H1 (cell line): ENCODE measurements at regions not wholly inside any gene's neighbourhood (a gene's known extent, or its start where the extent isn't known, plus 50 kb on each side); places are given as distances from the start of the nearest gene placed in this dataset.

ENCODE experiments used
- CTCF ChIA-PET: fragments of 300-600 bp; sonication (Branson Sonifier 250); formaldehyde crosslinking; loops from one replicate; lab custom pipeline; 2021; ENCODE audit not compliant: partially characterized antibody; lab: Charles Lee
- POLR2A ChIA-PET: fragments of 300-600 bp; sonication (Branson Sonifier 250); formaldehyde crosslinking; loops from one replicate; lab custom pipeline; 2021; ENCODE audit warnings: inconsistent platforms; ENCODE audit not compliant: partially characterized antibody; lab: Charles Lee
- DNase-seq, 2 experiments: peaks; one replicate each; pipeline versions ENCODE4 v3.0.0 to v3.0.0-alpha.2; 2010 to 2022; ENCODE audit warnings: low spot score in 2 of 2, low read depth in 1 of 2, mixed read lengths in 1 of 2
- FAIRE-seq: peaks from 2 replicates; lab custom pipeline; 2011; peaks lifted over from hg19 to GRCh38; lab: Jason Lieb, UNC
- H2AFZ ChIP-seq: 2 replicates; pipeline ENCODE4 v1.8.1; 2012; ENCODE audit warnings: low read length, inconsistent platforms
- H2AK5ac ChIP-seq: 2 replicates; pipeline ENCODE4 v1.6.1; 2013; ENCODE audit warnings: low read depth, low read length
- H2BK120ac ChIP-seq: replicated peaks from 2 replicates; pipeline ENCODE3; 2013; ENCODE audit warnings: low read depth, low read length, inconsistent platforms
- H2BK12ac ChIP-seq: 2 replicates; pipeline ENCODE4 v1.6.1; 2013; ENCODE audit warnings: low read depth, low read length
- H2BK15ac ChIP-seq: 2 replicates; pipeline ENCODE4 v1.6.1; 2013; ENCODE audit warnings: low read length
- H2BK20ac ChIP-seq: 2 replicates; pipeline ENCODE4 v1.6.1; 2013; ENCODE audit warnings: low read length
- H2BK5ac ChIP-seq: 2 replicates; pipeline ENCODE4 v1.6.1; 2013; ENCODE audit warnings: low read depth, low read length
- H3K14ac ChIP-seq: 2 replicates; pipeline ENCODE4 v1.6.1; 2013; ENCODE audit warnings: inconsistent platforms; ENCODE audit not compliant: insufficient read length
- H3K18ac ChIP-seq: 2 replicates; pipeline ENCODE4 v1.6.1; 2013; ENCODE audit warnings: low read length; ENCODE audit errors: extremely low read depth
- H3K23ac ChIP-seq: 2 replicates; pipeline ENCODE4 v1.6.1; 2013; ENCODE audit warnings: inconsistent platforms; ENCODE audit not compliant: insufficient read length
- H3K23me2 ChIP-seq: 2 replicates; pipeline ENCODE4 v1.6.1; 2013; ENCODE audit warnings: low read depth, low read length
- H3K27ac ChIP-seq: 2 replicates; pipeline ENCODE4 v1.6.1; 2011; ENCODE audit warnings: low read depth, low read length, inconsistent platforms
- H3K27me3 ChIP-seq, 4 experiments: replicated peaks in 1 of 4; 1 replicate in 1 of 4; 2 replicates in 3 of 4; pipeline versions ENCODE4 v1.6.1 to v1.8.1; 2011 to 2013; ENCODE audit warnings: low read length in 3 of 4, mild to moderate bottlenecking in 3 of 4, inconsistent platforms in 2 of 4, mixed read lengths in 2 of 4, moderate library complexity in 1 of 4; ENCODE audit not compliant: control insufficient read depth in 3 of 4, insufficient read depth in 3 of 4; ENCODE audit errors: extremely low read depth in 1 of 4
- H3K36me3 ChIP-seq, 4 experiments: 2 replicates each; pipeline versions ENCODE4 v1.6.1 to v1.8.1; 2011 to 2013; ENCODE audit warnings: mild to moderate bottlenecking in 4 of 4, low read length in 3 of 4, moderate library complexity in 2 of 4, control low read depth in 1 of 4, inconsistent platforms in 1 of 4; ENCODE audit not compliant: insufficient read depth in 4 of 4, control insufficient read depth in 2 of 4
- H3K4ac ChIP-seq: replicated peaks from 2 replicates; pipeline ENCODE3; 2013; ENCODE audit warnings: low read length, low read depth, mixed read lengths, inconsistent platforms; ENCODE audit not compliant: insufficient read length
- H3K4me1 ChIP-seq, 4 experiments: replicated peaks in 1 of 4; 1 replicate in 1 of 4; 2 replicates in 3 of 4; pipeline versions ENCODE4 v1.6.1 to v1.8.1; 2011 to 2013; ENCODE audit warnings: low read length in 3 of 4, inconsistent platforms in 2 of 4, mixed read lengths in 1 of 4; ENCODE audit not compliant: insufficient read depth in 4 of 4, control insufficient read depth in 3 of 4
- H3K4me2 ChIP-seq, 2 experiments: 2 replicates each; pipeline versions ENCODE4 v1.6.1 to v1.8.1; 2011 to 2013; ENCODE audit warnings: low read depth in 2 of 2, low read length in 2 of 2, control low read depth in 1 of 2, inconsistent platforms in 1 of 2, mild to moderate bottlenecking in 1 of 2; ENCODE audit not compliant: insufficient read depth in 1 of 2
- H3K4me3 ChIP-seq, 4 experiments: fragments of 200-600, 300-600 bp in 1 of 4; sonication (generic), shearing (Covaris generic), sonication (Bioruptor Twin) in 1 of 4; 2 replicates each; pipeline versions ENCODE4 v1.5.1 to v1.8.1; 2011 to 2016; ENCODE audit warnings: low read length in 4 of 4, low read depth in 3 of 4, control low read depth in 2 of 4, inconsistent platforms in 2 of 4, mild to moderate bottlenecking in 2 of 4, mixed read lengths in 1 of 4, moderate library complexity in 1 of 4; ENCODE audit not compliant: insufficient read depth in 2 of 4; ENCODE audit errors: extremely low read depth in 1 of 4
- H3K56ac ChIP-seq: replicated peaks from 2 replicates; pipeline ENCODE3; 2013; ENCODE audit warnings: low read depth, mild to moderate bottlenecking, mixed read lengths, low read length, inconsistent platforms; ENCODE audit not compliant: insufficient read length
- H3K79me1 ChIP-seq: 2 replicates; pipeline ENCODE4 v1.6.1; 2013; ENCODE audit warnings: low read depth, low read length, control low read depth
- H3K79me2 ChIP-seq, 2 experiments: 2 replicates each; pipeline versions ENCODE4 v1.6.1 to v1.8.1; 2012 to 2013; ENCODE audit warnings: low read length in 2 of 2, mild to moderate bottlenecking in 2 of 2, inconsistent platforms in 1 of 2; ENCODE audit not compliant: insufficient read depth in 2 of 2, control insufficient read depth in 1 of 2
- H3K9ac ChIP-seq, 4 experiments: replicated peaks in 1 of 4; 1 replicate in 1 of 4; 2 replicates in 3 of 4; pipeline versions ENCODE4 v1.6.1 to v1.8.1; 2011 to 2013; ENCODE audit warnings: low read depth in 3 of 4, low read length in 3 of 4, control low read depth in 2 of 4, mild to moderate bottlenecking in 2 of 4, moderate library complexity in 2 of 4, inconsistent platforms in 1 of 4; ENCODE audit errors: extremely low read depth in 1 of 4
- H3K9me3 ChIP-seq, 2 experiments: 2 replicates each; pipeline versions ENCODE4 v1.6.1 to v1.8.1; 2012 to 2013; ENCODE audit warnings: mild to moderate bottlenecking in 2 of 2, moderate library complexity in 2 of 2, control low read depth in 1 of 2, inconsistent platforms in 1 of 2, low read depth in 1 of 2, low read length in 1 of 2, mixed read lengths in 1 of 2; ENCODE audit not compliant: insufficient read depth in 2 of 2
- H4K20me1 ChIP-seq, 2 experiments: replicated peaks in 1 of 2; 2 replicates each; pipeline versions ENCODE3 to v1.8.1; 2011 to 2013; ENCODE audit warnings: inconsistent platforms in 2 of 2, low read length in 2 of 2, mild to moderate bottlenecking in 1 of 2; ENCODE audit not compliant: insufficient read depth in 2 of 2, control insufficient read depth in 1 of 2
- H4K5ac ChIP-seq: 2 replicates; pipeline ENCODE4 v1.6.1; 2013; ENCODE audit warnings: low read length, low read depth, mixed read lengths, inconsistent platforms; ENCODE audit not compliant: insufficient read length
- H4K8ac ChIP-seq: 2 replicates; pipeline ENCODE4 v1.8.0; 2013; ENCODE audit warnings: mild to moderate bottlenecking, moderate library complexity, low read length, inconsistent platforms; ENCODE audit not compliant: insufficient read depth; ENCODE audit errors: extremely low read depth
- H4K91ac ChIP-seq: replicated peaks from 2 replicates; pipeline ENCODE3; 2013; ENCODE audit warnings: low read length, mixed read lengths, inconsistent platforms; ENCODE audit not compliant: insufficient read length
- NRF1 ChIP-seq: IDR thresholded peaks from 2 replicates; pipeline ENCODE4 v1.6.1; 2011; ENCODE audit warnings: mild to moderate bottlenecking, low read depth, low read length, improper control_type of control experiment
- RBBP5 ChIP-seq: IDR thresholded peaks from 2 replicates; pipeline ENCODE4 v1.7.1; 2012; ENCODE audit warnings: low read depth, mild to moderate bottlenecking, inconsistent platforms, low read length, moderate library complexity, borderline replicate concordance
- SP1 ChIP-seq: IDR thresholded peaks from 2 replicates; pipeline ENCODE4 v1.6.1; 2011; ENCODE audit warnings: low read depth, low read length
- TCF12 ChIP-seq: IDR thresholded peaks from 2 replicates; pipeline ENCODE4 v1.6.1; 2011; ENCODE audit warnings: low read depth, mild to moderate bottlenecking, low read length
- WGBS, 2 experiments: shearing (Covaris generic) in 1 of 2; methylation state at CpG; one replicate each; pipeline versions ENCODE4 v1.1.6 to v1.1.7; 2013 to 2015; ENCODE audit warnings: low lambda C conversion rate in 2 of 2, mixed read lengths in 2 of 2, inconsistent platforms in 1 of 2, low coverage in 1 of 2, missing lambda C conversion rate in 1 of 2; ENCODE audit not compliant: insufficient replicate concordance in 2 of 2, insufficient coverage in 1 of 2, insufficient read length in 1 of 2; ENCODE audit errors: extremely low coverage in 1 of 2, missing lambda C conversion rate in 1 of 2; 5-methylcytosine and 5-hydroxymethylcytosine counted together

DNA sequence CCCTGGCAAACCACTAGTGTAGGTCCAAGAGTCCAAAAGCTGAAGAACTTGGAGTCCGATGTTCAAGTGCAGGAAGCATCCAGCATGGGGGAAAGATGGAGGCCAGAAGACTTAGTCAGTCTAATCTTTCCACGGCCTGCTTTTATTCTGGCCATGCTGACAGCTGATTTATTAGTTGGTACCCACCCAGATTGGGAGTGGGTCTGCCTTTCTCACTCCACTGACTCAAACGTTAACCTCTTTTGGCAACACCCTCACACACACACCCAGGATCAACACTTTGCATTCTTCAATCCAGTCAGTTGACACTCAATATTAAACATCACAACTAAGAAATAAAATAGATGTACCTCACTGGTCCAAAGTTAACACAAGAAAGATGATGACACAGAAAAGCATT, 134.8 kb upstream of the GABRA2 start:
- Histone ChIP-seq H3K9me3 (peaks cover 0 to 3% of the 10 kb centered on the region in 2 experiments; a peak in 1 of 4 replicates), H2BK12ac (no peak overlapping the region), H4K91ac (no peak overlapping the region), H3K9ac (no peak overlapping the region), H3K79me1 (no peaks in the 10 kb centered on the region), H2AK5ac (no peak overlapping the region), H3K79me2 (no peaks in the 10 kb centered on the region), H2BK15ac (no peak overlapping the region), H4K20me1 (no peaks in the 10 kb centered on the region), H2AFZ (no peak overlapping the region), H4K5ac (no peak overlapping the region), H3K18ac (no peak overlapping the region), H3K4ac (no peak overlapping the region), H3K23ac (no peak overlapping the region), H3K23me2 (no peaks in the 10 kb centered on the region), H3K27me3 (no peaks in the 10 kb centered on the region), H2BK120ac (no peak overlapping the region), H3K56ac (no peak overlapping the region), H3K4me1 (no peaks in the 10 kb centered on the region), H3K36me3 (no peaks in the 10 kb centered on the region), H2BK20ac (no peak overlapping the region), H3K14ac (no peak overlapping the region), H3K27ac (no peak overlapping the region), H3K4me3 (no peak overlapping the region), H4K8ac (no peak overlapping the region), H3K4me2 (no peak overlapping the region), H2BK5ac (no peak overlapping the region)
- TF ChIP-seq NRF1 (no peak), SP1 (no peak), RBBP5 (no peak), TCF12 (no peak)
- POLR2A ChIA-PET = no interaction called here
- WGBS, 2 experiments = 93% methylated on average over 3 of the region's 3 CpGs; no CpG with 5 or more reads in 1 of the 2 experiments
- DNase-seq (no peak), FAIRE-seq (no peak)
- CTCF ChIA-PET = no interaction called here
